HepG2 (cell line): ENCODE measurements at regions not wholly inside any gene's neighbourhood (a gene's known extent, or its start where the extent isn't known, plus 50 kb on each side); places are given as distances from the start of the nearest gene placed in this dataset.

Experiments used
- ATAC-seq: fragments of 200-7000 bp; cut with Tn5 transposase; 3 replicates; pipeline ENCODE4 v1.9.1; 2020; ENCODE audit warnings: mild to moderate bottlenecking, moderate library complexity
- BruUV-seq: library from RNA; stranded (reverse); fragments of 400-500 nt; replicated peaks from 2 replicates; lab custom pipeline; 2021; lab: Mats Ljungman, UMichigan
- CTCF ChIA-PET: fragments of 300-600 bp; formaldehyde crosslinking; extraction: SDS; loops from one replicate; lab custom pipeline; 2021; ENCODE audit warnings: low total read pairs, inconsistent platforms, low intra/inter-chr PET ratio; lab: Yijun Ruan, JAX
- POLR2A ChIA-PET: fragments of 350-600 bp; sonication (Branson Sonifier 250); formaldehyde crosslinking; loops from one replicate; lab custom pipeline; 2020; ENCODE audit warnings: antibody characterized with exemption, inconsistent platforms; lab: Yijun Ruan, JAX
- DNase-seq: peaks from one replicate; pipeline ENCODE4 v3.0.0-alpha.2; 2015; ENCODE audit warnings: low spot score
- FAIRE-seq: peaks from 3 replicates; lab custom pipeline; 2011; peaks lifted over from hg19 to GRCh38; lab: Jason Lieb, UNC
- H2AFZ ChIP-seq: one replicate; pipeline ENCODE4 v1.6.1; 2011; ENCODE audit warnings: low read length, inconsistent platforms
- H3K27ac ChIP-seq: fragments of 300-600 bp; 3 replicates; pipeline ENCODE4 v1.8.0; 2011; ENCODE audit warnings: mixed run types, mild to moderate bottlenecking, mixed read lengths, low read length, inconsistent platforms; ENCODE audit not compliant: insufficient read depth; ENCODE audit errors: extremely low read length
- H3K27me3 ChIP-seq, 2 experiments: fragments of 200-600 bp in 1 of 2; 2 replicates in 1 of 2; 3 replicates in 1 of 2; pipeline versions ENCODE4 v1.6.0 to v1.8.0; 2011; ENCODE audit warnings: low read length in 2 of 2, mild to moderate bottlenecking in 2 of 2, moderate library complexity in 2 of 2, inconsistent platforms in 1 of 2; ENCODE audit not compliant: insufficient read depth in 2 of 2, control insufficient read depth in 1 of 2
- H3K36me3 ChIP-seq, 2 experiments: fragments of 200-600 bp in 1 of 2; replicated peaks in 1 of 2; 2 replicates in 1 of 2; 3 replicates in 1 of 2; pipeline versions ENCODE4 v1.5.1 to v1.8.0; 2011; ENCODE audit warnings: low read length in 2 of 2, inconsistent platforms in 1 of 2; ENCODE audit not compliant: insufficient read depth in 2 of 2, control insufficient read depth in 1 of 2
- H3K4me1 ChIP-seq: 2 replicates; pipeline ENCODE4 v1.5.1; 2012; ENCODE audit warnings: low read length, inconsistent platforms; ENCODE audit not compliant: insufficient read depth
- H3K4me2 ChIP-seq: 2 replicates; pipeline ENCODE4 v1.6.0; 2011; ENCODE audit warnings: low read depth, low read length, inconsistent platforms
- H3K4me3 ChIP-seq, 3 experiments: fragments of 200-600 bp in 1 of 3; sonication (generic), shearing (Covaris generic) in 1 of 3; replicated peaks in 1 of 3; 2 replicates each; pipeline ENCODE4 v1.5.1; 2011 to 2016; ENCODE audit warnings: low read length in 3 of 3, inconsistent platforms in 2 of 3, low read depth in 2 of 3, mild to moderate bottlenecking in 2 of 3, control low read depth in 1 of 3, mixed read lengths in 1 of 3; ENCODE audit not compliant: insufficient read depth in 1 of 3
- H3K79me2 ChIP-seq: one replicate; pipeline ENCODE4 v1.6.1; 2011; ENCODE audit warnings: low read length, inconsistent platforms; ENCODE audit not compliant: insufficient read depth
- H3K9ac ChIP-seq: 2 replicates; pipeline ENCODE4 v1.6.0; 2011; ENCODE audit warnings: mild to moderate bottlenecking, low read depth, low read length, inconsistent platforms; ENCODE audit not compliant: insufficient read depth
- H3K9me3 ChIP-seq: 2 replicates; pipeline ENCODE4 v1.5.1; 2012; ENCODE audit warnings: mild to moderate bottlenecking, low read length
- H4K20me1 ChIP-seq: 2 replicates; pipeline ENCODE4 v1.6.0; 2011; ENCODE audit warnings: inconsistent platforms, mild to moderate bottlenecking, low read length, moderate library complexity; ENCODE audit not compliant: insufficient read depth
- REST ChIP-seq, 2 experiments: IDR thresholded peaks; 2 replicates each; pipeline ENCODE4 v1.6.1; 2011 to 2012; ENCODE audit warnings: low read length in 2 of 2, borderline replicate concordance in 1 of 2, low read depth in 1 of 2, mild to moderate bottlenecking in 1 of 2, moderate library complexity in 1 of 2
- ZNF367 ChIP-seq: sonication (generic); formaldehyde crosslinking; IDR thresholded peaks from 2 replicates; pipeline ENCODE4 v1.4.0; 2020; ENCODE audit warnings: missing genetic modification reagents, borderline replicate concordance
- ZNF713 ChIP-seq: sonication (generic); formaldehyde crosslinking; IDR thresholded peaks from 2 replicates; pipeline ENCODE4 v1.4.0; 2020; ENCODE audit warnings: mild to moderate bottlenecking, missing genetic modification reagents
- ZNF781 ChIP-seq: sonication (generic); formaldehyde crosslinking; IDR thresholded peaks from 2 replicates; pipeline ENCODE4 v1.5.1; 2020; ENCODE audit warnings: borderline replicate concordance, mild to moderate bottlenecking, missing genetic modification reagents; ENCODE audit errors: not compliant biosample characterization
- ZSCAN12 ChIP-seq: sonication (generic); formaldehyde crosslinking; IDR thresholded peaks from 2 replicates; pipeline ENCODE4 v1.9.0; 2021; ENCODE audit warnings: mild to moderate bottlenecking, missing genetic modification reagents
- WGBS: methylation state at CpG from one replicate; pipeline ENCODE4 v1.1.6; 2017; ENCODE audit warnings: low lambda C conversion rate; 5-methylcytosine and 5-hydroxymethylcytosine counted together
- in situ Hi-C: cut with HindIII; loops from 2 replicates; pipeline ENCODE4 v1.10.0; 2017; ENCODE audit warnings: low pct_unique_long_range_greater_than_20kb; ENCODE audit not compliant: extremely low pct_ligation_motif_present
- intact Hi-C: fragments of 100-400 bp; cut with micrococcal nuclease; formaldehyde crosslinking; loops from one replicate; pipeline ENCODE4 v1.10.0; 2022; ENCODE audit not compliant: unreplicated experiment

GRCh38 chr4:175427751-175428150 lies 384.3 kb downstream of the GPM6A start (continued):
- TF ChIP-seq ZNF781 (CRISPR knock-in tag), result no peak
- TF ChIP-seq, all 625 proteins: peak for 0

GRCh38 chr4:175431694-175432093 lies 380.4 kb downstream of the GPM6A start:
- Histone ChIP-seq H3K79me2 (no peaks in the 10 kb centered on the region), H3K4me1 (no peaks in the 10 kb centered on the region), H3K4me3 (no peak overlapping the region), H3K4me2 (no peak overlapping the region), H4K20me1 (no peaks in the 10 kb centered on the region), H3K27me3 (no peaks in the 10 kb centered on the region), H3K36me3 (no peaks in the 10 kb centered on the region), H2AFZ (no peak overlapping the region), H3K9ac (no peak overlapping the region)
- no peak for FAIRE-seq
- CTCF ChIA-PET, result no interaction called here
- no peak for ATAC-seq
- no peak for DNase-seq
- intact Hi-C loops, result no loop called here
- no TSS peak for BruUV-seq
- WGBS, result 7% methylated on average over 1 of the region's 1 CpG
- POLR2A ChIA-PET, result no interaction called here
- no peak for TF ChIP-seq REST (IDR thresholded peaks at IDR 0.05; ENCODE audit: borderline replicate concordance in 1 of 2, low read depth in 1 of 2, low read length in 2 of 2)
- TF ChIP-seq ZSCAN12 (CRISPR knock-in tag), result no peak
- TF ChIP-seq ZNF367 (CRISPR knock-in tag), result no peak
- no peak for TF ChIP-seq ZNF713
- TF ChIP-seq, all 625 proteins: peak for 0
- Histone ChIP-seq H3K27ac (no peak overlapping the region), H3K9me3 (peaks cover 20% of the 10 kb centered on the region)
- in situ Hi-C loops, result no loop called here
